HEK293 (cell line): ENCODE measurements at regions not wholly inside any gene's neighbourhood (a gene's known extent, or its start where the extent isn't known, plus 50 kb on each side); places are given as distances from the start of the nearest gene placed in this dataset.

Experiments
- BCL11A ChIP-seq: fragments of 450-650 bp; formaldehyde crosslinking; IDR thresholded peaks from 2 replicates; pipeline ENCODE4 v1.5.1; 2016; ENCODE audit warnings: low read depth, missing biosample characterization, missing genetic modification characterization
- HOXA7 ChIP-seq: sonication (generic); formaldehyde crosslinking; IDR thresholded peaks from 2 replicates; pipeline ENCODE4 v1.8.1; 2022; ENCODE audit warnings: missing genetic modification reagents, borderline replicate concordance
- KLF16 ChIP-seq: fragments of 450-650 bp; formaldehyde crosslinking; IDR thresholded peaks from 2 replicates; pipeline ENCODE4 v1.5.1; 2017; ENCODE audit warnings: missing biosample characterization, missing genetic modification characterization
- MZF1 ChIP-seq: fragments of 450-650 bp; formaldehyde crosslinking; IDR thresholded peaks from 2 replicates; pipeline ENCODE4 v1.5.1; 2017; ENCODE audit warnings: missing biosample characterization, missing genetic modification characterization, borderline replicate concordance
- YY1 ChIP-seq: fragments of 450-650 bp; formaldehyde crosslinking; IDR thresholded peaks from 2 replicates; pipeline ENCODE4 v1.5.1; 2018; ENCODE audit warnings: missing biosample characterization, missing genetic modification characterization
- ZNF175 ChIP-seq: fragments of 450-650 bp; formaldehyde crosslinking; IDR thresholded peaks from 2 replicates; pipeline ENCODE4 v1.5.1; 2016; ENCODE audit warnings: missing biosample characterization, missing genetic modification characterization
- ZNF274 ChIP-seq, 2 experiments: fragments of 200-500 bp in 1 of 2; fragments of 450-650 bp in 1 of 2; sonication (Bioruptor generic) in 1 of 2; formaldehyde crosslinking in 1 of 2; IDR thresholded peaks; 2 replicates each; pipeline versions ENCODE4 v1.5.1 to v1.6.1; 2014 to 2016; ENCODE audit warnings: borderline replicate concordance in 1 of 2, inconsistent platforms in 1 of 2, low read length in 1 of 2, missing biosample characterization in 1 of 2, missing genetic modification characterization in 1 of 2
- ZNF549 ChIP-seq: fragments of 450-650 bp; IDR thresholded peaks from 2 replicates; pipeline ENCODE4 v1.5.1; 2018; ENCODE audit warnings: missing biosample characterization, missing genetic modification characterization, mild to moderate bottlenecking, inconsistent platforms, moderate library complexity
- ZSCAN23 ChIP-seq: fragments of 450-650 bp; formaldehyde crosslinking; IDR thresholded peaks from 2 replicates; pipeline ENCODE4 v1.5.1; 2016; ENCODE audit warnings: missing biosample characterization, missing genetic modification characterization
- TF ChIP-seq, protein P1 (sequence below): fragments of 450-650 bp; formaldehyde crosslinking; IDR thresholded peaks from 2 replicates; pipeline ENCODE4 v1.5.1; 2016; ENCODE audit warnings: missing biosample characterization, missing genetic modification characterization
- TF ChIP-seq, protein P2 (sequence below): fragments of 450-650 bp; formaldehyde crosslinking; IDR thresholded peaks from 2 replicates; pipeline ENCODE4 v1.5.1; 2016; ENCODE audit warnings: missing biosample characterization, missing genetic modification characterization
- TF ChIP-seq, protein P3 (sequence below): fragments of 450-650 bp; formaldehyde crosslinking; IDR thresholded peaks from 2 replicates; pipeline ENCODE4 v1.5.1; 2016; ENCODE audit warnings: missing biosample characterization, missing genetic modification characterization

DNA sequence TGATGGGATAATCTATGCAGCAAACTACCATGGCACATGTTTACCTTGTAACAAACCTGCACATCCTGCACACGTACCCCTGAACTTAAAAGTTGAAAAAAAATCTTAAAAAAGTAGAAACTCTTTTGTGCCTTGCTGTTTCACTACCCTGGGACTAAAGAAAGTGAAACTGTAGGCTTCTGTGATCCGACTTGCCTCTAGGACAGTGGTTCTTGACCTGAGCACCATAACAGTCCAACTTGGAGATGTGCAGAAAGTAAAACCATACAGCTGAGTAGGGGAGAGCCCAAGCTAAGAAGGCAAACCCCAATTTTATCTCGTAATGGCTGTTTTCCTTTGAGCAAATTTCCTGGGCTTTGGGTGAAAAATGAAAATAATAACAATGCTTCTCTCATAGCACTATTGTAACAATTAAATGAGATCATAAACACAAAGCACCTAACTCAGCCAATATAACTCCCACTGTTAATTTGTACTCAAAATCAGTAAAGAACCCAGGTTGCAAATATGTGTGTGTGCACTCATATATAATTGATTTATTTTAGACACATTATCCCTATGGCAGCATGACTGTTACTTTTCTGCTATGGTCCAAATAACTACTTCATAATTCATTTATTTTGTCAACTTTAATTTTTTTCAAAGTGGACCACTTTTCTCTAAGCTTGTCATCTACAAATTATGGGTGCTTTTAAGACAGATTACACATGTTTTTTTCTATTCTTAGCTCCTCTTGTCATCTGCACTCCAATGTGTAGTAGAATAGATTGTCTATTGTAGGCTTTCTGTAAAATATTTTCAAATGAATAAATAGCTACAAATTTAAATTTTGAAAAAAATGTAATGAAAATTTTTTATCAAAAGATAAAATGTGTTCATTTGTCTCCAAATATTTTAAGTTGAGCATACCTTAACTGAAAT, 334.9 kb downstream of the BTG1 start:
- TF ChIP-seq, protein P1, sequence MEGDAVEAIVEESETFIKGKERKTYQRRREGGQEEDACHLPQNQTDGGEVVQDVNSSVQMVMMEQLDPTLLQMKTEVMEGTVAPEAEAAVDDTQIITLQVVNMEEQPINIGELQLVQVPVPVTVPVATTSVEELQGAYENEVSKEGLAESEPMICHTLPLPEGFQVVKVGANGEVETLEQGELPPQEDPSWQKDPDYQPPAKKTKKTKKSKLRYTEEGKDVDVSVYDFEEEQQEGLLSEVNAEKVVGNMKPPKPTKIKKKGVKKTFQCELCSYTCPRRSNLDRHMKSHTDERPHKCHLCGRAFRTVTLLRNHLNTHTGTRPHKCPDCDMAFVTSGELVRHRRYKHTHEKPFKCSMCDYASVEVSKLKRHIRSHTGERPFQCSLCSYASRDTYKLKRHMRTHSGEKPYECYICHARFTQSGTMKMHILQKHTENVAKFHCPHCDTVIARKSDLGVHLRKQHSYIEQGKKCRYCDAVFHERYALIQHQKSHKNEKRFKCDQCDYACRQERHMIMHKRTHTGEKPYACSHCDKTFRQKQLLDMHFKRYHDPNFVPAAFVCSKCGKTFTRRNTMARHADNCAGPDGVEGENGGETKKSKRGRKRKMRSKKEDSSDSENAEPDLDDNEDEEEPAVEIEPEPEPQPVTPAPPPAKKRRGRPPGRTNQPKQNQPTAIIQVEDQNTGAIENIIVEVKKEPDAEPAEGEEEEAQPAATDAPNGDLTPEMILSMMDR (tag by site-specific recombination) = no peak
- TF ChIP-seq KLF16 (tag by site-specific recombination) (no peak), YY1 (tag by site-specific recombination) (no peak), ZSCAN23 (tag by site-specific recombination) (no peak), ZNF274 (IDR thresholded peaks at IDR 0.05; ENCODE audit: low read length) (no peak), ZNF274 (tag by site-specific recombination; IDR thresholded peaks at IDR 0.05; ENCODE audit: borderline replicate concordance) (no peak), HOXA7 (no peak), MZF1 (tag by site-specific recombination) (no peak), ZNF549 (no peak), ZNF175 (tag by site-specific recombination) (no peak), BCL11A (tag by site-specific recombination) (no peak)
- TF ChIP-seq, protein P2, sequence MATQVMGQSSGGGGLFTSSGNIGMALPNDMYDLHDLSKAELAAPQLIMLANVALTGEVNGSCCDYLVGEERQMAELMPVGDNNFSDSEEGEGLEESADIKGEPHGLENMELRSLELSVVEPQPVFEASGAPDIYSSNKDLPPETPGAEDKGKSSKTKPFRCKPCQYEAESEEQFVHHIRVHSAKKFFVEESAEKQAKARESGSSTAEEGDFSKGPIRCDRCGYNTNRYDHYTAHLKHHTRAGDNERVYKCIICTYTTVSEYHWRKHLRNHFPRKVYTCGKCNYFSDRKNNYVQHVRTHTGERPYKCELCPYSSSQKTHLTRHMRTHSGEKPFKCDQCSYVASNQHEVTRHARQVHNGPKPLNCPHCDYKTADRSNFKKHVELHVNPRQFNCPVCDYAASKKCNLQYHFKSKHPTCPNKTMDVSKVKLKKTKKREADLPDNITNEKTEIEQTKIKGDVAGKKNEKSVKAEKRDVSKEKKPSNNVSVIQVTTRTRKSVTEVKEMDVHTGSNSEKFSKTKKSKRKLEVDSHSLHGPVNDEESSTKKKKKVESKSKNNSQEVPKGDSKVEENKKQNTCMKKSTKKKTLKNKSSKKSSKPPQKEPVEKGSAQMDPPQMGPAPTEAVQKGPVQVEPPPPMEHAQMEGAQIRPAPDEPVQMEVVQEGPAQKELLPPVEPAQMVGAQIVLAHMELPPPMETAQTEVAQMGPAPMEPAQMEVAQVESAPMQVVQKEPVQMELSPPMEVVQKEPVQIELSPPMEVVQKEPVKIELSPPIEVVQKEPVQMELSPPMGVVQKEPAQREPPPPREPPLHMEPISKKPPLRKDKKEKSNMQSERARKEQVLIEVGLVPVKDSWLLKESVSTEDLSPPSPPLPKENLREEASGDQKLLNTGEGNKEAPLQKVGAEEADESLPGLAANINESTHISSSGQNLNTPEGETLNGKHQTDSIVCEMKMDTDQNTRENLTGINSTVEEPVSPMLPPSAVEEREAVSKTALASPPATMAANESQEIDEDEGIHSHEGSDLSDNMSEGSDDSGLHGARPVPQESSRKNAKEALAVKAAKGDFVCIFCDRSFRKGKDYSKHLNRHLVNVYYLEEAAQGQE = no peak
- TF ChIP-seq, protein P3, sequence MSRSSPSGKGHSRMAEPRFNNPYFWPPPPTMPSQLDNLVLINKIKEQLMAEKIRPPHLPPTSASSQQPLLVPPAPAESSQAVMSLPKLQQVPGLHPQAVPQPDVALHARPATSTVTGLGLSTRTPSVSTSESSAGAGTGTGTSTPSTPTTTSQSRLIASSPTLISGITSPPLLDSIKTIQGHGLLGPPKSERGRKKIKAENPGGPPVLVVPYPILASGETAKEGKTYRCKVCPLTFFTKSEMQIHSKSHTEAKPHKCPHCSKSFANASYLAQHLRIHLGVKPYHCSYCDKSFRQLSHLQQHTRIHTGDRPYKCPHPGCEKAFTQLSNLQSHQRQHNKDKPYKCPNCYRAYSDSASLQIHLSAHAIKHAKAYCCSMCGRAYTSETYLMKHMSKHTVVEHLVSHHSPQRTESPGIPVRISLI = no peak
